ENCODE measurements at regions not wholly inside any gene's neighbourhood (a gene's known extent, or its start where the extent isn't known, plus 50 kb on each side); places are given as distances from the start of the nearest gene placed in this dataset.

DNA sequence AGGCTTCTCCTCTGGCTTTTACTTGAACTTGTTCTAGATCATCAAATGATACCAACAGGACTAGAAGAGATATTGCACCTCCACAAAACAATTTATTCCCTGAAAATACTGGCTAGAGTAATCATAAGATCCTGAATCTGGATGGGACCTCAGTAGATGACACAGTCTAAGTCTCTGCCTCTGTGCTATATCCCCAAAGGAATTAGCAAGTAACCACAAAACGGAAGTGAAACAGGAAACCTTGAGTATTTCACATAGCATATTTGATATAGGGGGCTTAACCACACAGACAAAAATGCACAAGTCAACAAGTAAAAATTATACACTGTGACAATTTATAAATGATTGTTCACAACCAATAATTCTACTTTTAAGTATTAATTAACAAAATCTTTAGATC is 456.9 kb upstream of the TNP1 start:
- Histone ChIP-seq H3K27me3 (ENCODE audit: control insufficient read depth in 2 of 2, insufficient read depth in 2 of 2, low read length in 2 of 2) (peaks cover 74 to 92% of the 10 kb centered on the region in 2 donors), H3K4me2 (replicated peaks; ENCODE audit: extremely low read depth, low read length, poor library complexity, severe bottlenecking) (no peak overlapping the region), H3K9me3 (replicated peaks in 1 of 2; ENCODE audit: control insufficient read depth in 1 of 2, insufficient read depth in 1 of 2, low read length in 2 of 2) (peaks cover 3 to 5% of the 10 kb centered on the region in 2 donors), H3K4me1 (ENCODE audit: control insufficient read depth in 1 of 2, insufficient read depth in 2 of 2, low read length in 2 of 2) (peaks cover 14 to 15% of the 10 kb centered on the region in 2 donors), H3K4me3 (replicated peaks in 1 of 3; ENCODE audit: low read depth in 2 of 3, low read length in 3 of 3) (no peak overlapping the region), H3K36me3 (replicated peaks in 1 of 2; ENCODE audit: control insufficient read depth in 1 of 2, insufficient read depth in 2 of 2, low read length in 2 of 2) (no peaks in the 10 kb centered on the region), H3K27ac (ENCODE audit: low read depth in 1 of 2, low read length in 2 of 2) (no peak overlapping the region), H3K79me2 (ENCODE audit: insufficient read depth, low read length) (no peaks in the 10 kb centered on the region), H3K9ac (ENCODE audit: insufficient read depth, low read length, poor library complexity, severe bottlenecking) (no peak overlapping the region), H4K20me1 (ENCODE audit: insufficient read depth, low read length) (no peaks in the 10 kb centered on the region), H2AFZ (ENCODE audit: insufficient read depth, low read depth, low read length, poor library complexity, severe bottlenecking) (no peak overlapping the region)
- TF ChIP-seq, protein P1, sequence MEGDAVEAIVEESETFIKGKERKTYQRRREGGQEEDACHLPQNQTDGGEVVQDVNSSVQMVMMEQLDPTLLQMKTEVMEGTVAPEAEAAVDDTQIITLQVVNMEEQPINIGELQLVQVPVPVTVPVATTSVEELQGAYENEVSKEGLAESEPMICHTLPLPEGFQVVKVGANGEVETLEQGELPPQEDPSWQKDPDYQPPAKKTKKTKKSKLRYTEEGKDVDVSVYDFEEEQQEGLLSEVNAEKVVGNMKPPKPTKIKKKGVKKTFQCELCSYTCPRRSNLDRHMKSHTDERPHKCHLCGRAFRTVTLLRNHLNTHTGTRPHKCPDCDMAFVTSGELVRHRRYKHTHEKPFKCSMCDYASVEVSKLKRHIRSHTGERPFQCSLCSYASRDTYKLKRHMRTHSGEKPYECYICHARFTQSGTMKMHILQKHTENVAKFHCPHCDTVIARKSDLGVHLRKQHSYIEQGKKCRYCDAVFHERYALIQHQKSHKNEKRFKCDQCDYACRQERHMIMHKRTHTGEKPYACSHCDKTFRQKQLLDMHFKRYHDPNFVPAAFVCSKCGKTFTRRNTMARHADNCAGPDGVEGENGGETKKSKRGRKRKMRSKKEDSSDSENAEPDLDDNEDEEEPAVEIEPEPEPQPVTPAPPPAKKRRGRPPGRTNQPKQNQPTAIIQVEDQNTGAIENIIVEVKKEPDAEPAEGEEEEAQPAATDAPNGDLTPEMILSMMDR (IDR thresholded peaks at IDR 0.05) = no peak
- Mint-ChIP-seq H3K4me1 (peaks cover 20% of the 10 kb centered on the region), H3K27me3 (ENCODE audit: low read depth in 3 of 3) (peaks cover 63 to 75% (median 72%) of the 10 kb centered on the region in 3 donors), H3K9me3 (peaks cover 3 to 10% (median 7%) of the 10 kb centered on the region in 7 donors), H3K4me3 (peak overlapping the region in 1 of 2 donors; percentile 74), H3K36me3 (peaks cover 4% of the 10 kb centered on the region in 2 donors), H3K27ac (no peak overlapping the region)
- intact Hi-C loops (cut with micrococcal nuclease) = no loop called here
- DNase-seq = peak; percentile 39 to 79 (median 76)
- no CpG with 5 or more reads among the region's 1 CpG for WGBS (ENCODE audit: insufficient coverage)

DNA sequence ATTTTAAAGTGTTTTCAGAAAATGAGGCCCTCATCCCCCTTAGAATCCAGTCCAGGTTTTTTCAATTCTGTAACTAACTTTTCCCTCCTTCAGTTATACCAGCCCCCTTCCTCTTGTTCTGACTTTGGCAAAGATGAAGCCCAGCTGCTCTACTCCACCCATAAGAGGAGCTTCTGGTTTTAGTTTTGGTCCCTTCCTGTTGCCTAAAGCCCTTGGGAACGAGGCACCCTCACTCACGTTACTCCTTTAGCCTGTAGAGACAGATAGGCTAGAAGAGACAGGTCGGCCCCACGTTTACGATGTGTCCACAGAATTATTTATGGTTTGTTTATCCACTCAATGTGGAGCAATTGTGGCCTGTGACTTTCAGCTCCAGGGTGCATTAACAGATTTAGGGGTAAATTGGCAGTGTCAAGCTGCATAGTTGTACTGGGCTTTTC is 454.2 kb upstream of the TNP1 start:
- H3K9me3 ChIP-seq (replicated peaks in 1 of 2; ENCODE audit: control insufficient read depth in 1 of 2, insufficient read depth in 1 of 2, low read length in 2 of 2) = peaks cover 3 to 5% of the 10 kb centered on the region in 2 donors

More for the DNA sequence above, 454.2 kb upstream of the TNP1 start:
- Histone ChIP-seq H2AFZ (ENCODE audit: insufficient read depth, low read depth, low read length, poor library complexity, severe bottlenecking) (no peak overlapping the region), H4K20me1 (ENCODE audit: insufficient read depth, low read length) (no peaks in the 10 kb centered on the region), H3K4me3 (replicated peaks in 1 of 3; ENCODE audit: low read depth in 2 of 3, low read length in 3 of 3) (no peak overlapping the region), H3K4me1 (ENCODE audit: control insufficient read depth in 1 of 2, insufficient read depth in 2 of 2, low read length in 2 of 2) (peaks cover 14 to 15% of the 10 kb centered on the region in 2 donors), H3K79me2 (ENCODE audit: insufficient read depth, low read length) (no peaks in the 10 kb centered on the region), H3K36me3 (replicated peaks in 1 of 2; ENCODE audit: control insufficient read depth in 1 of 2, insufficient read depth in 2 of 2, low read length in 2 of 2) (no peaks in the 10 kb centered on the region), H3K27me3 (ENCODE audit: control insufficient read depth in 2 of 2, insufficient read depth in 2 of 2, low read length in 2 of 2) (peaks cover 81 to 90% of the 10 kb centered on the region in 2 donors), H3K27ac (ENCODE audit: low read depth in 1 of 2, low read length in 2 of 2) (no peak overlapping the region), H3K9ac (ENCODE audit: insufficient read depth, low read length, poor library complexity, severe bottlenecking) (no peak overlapping the region), H3K4me2 (replicated peaks; ENCODE audit: extremely low read depth, low read length, poor library complexity, severe bottlenecking) (no peak overlapping the region)
- Mint-ChIP-seq H3K36me3 (peaks cover 4% of the 10 kb centered on the region in 2 donors), H3K27me3 (ENCODE audit: low read depth in 3 of 3) (peaks cover 70 to 79% (median 74%) of the 10 kb centered on the region in 3 donors), H3K9me3 (peaks cover 3 to 14% (median 9%) of the 10 kb centered on the region in 7 donors), H3K27ac (no peak overlapping the region), H3K4me3 (peak overlapping the region in 1 of 2 donors; percentile 74), H3K4me1 (peaks cover 20% of the 10 kb centered on the region)
- DNase-seq = no peak
- intact Hi-C loops (cut with micrococcal nuclease) = no loop called here
- no CpG with 5 or more reads among the region's 5 CpGs for WGBS (ENCODE audit: insufficient coverage)
- TF ChIP-seq, protein P1 (IDR thresholded peaks at IDR 0.05) = no peak

All from CD14-positive monocyte (primary cell).